ENCODE measurements at regions not wholly inside any gene's neighbourhood (a gene's known extent, or its start where the extent isn't known, plus 50 kb on each side); places are given as distances from the start of the nearest gene placed in this dataset.

GRCh38 chr9:89678396-89679015, 73.7 kb downstream of the GADD45G start:
- TF ChIP-seq EZH2 (IDR thresholded peaks at IDR 0.05; ENCODE audit: borderline replicate concordance, low read depth, low read length, poor library complexity, severe bottlenecking), result no peak
- TF ChIP-seq CTCF (conservative IDR thresholded peaks at IDR 0.05; ENCODE audit: low read depth, low read length), result no peak
